ENCODE measurements at regions not wholly inside any gene's neighbourhood (a gene's known extent, or its start where the extent isn't known, plus 50 kb on each side); places are given as distances from the start of the nearest gene placed in this dataset.

DNA sequence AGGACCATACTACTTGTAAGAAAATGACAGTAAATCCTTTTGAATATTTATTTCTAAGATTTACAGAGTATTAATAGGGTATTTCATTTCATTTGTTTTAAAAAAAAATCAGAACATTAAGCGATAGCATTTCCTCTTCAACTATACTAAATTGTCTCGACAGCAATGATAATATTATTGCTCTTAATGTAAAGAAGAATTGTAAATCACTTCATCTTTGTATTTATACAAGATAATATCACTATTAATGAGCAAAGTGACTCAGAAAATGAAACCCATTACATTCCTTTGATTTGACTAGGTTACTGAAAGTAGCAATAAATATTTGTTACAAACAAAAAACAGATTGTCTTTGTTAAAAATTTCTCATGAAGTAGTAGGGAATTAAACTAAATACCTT lies 131.1 kb upstream of the CNTN4 start (continued):
- TF ChIP-seq POLR2AphosphoS5 (IDR thresholded peaks at IDR 0.05), result no peak
- TF ChIP-seq EP300 (conservative IDR thresholded peaks at IDR 0.05; ENCODE audit: poor library complexity, severe bottlenecking), result no peak

DNA sequence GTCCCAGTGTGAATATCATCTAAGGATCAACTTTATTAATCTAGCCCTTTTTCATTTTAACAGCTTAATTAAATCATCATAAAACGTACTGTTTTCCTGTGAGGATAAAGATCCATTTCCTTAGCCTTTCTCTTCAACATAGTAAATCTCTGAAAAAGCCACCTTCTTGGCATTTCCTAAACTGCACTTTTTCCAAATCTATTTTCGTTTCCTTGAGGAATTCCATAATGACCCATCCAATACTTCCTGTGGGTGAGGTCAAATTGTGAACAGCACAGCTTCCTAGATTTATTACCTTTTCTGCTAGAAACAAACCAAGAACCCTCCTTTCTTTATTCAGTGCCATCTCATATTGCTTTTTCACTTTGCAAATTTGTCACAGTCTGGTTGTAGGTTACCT lies 129.4 kb upstream of the CNTN4 start:
- no peak overlapping the region for H2AFZ ChIP-seq (ENCODE audit: low read depth, low read length)
- H4K20me1 ChIP-seq (ENCODE audit: insufficient read depth), result no peaks in the 10 kb centered on the region
- no peak overlapping the region for H3K4me2 ChIP-seq (ENCODE audit: low read length)
- no peaks in the 10 kb centered on the region for H3K27me3 ChIP-seq (ENCODE audit: insufficient read depth, low read depth, low read length)
- H3K4me3 ChIP-seq (ENCODE audit: low read length), result no peak overlapping the region
- no peak overlapping the region for H3K9ac ChIP-seq (ENCODE audit: low read length)
- H3F3A ChIP-seq (ENCODE audit: insufficient read depth, low read length, poor library complexity, severe bottlenecking), result no peaks in the 10 kb centered on the region
- no peaks in the 10 kb centered on the region for H3K9me3 ChIP-seq (ENCODE audit: low read length)
- H3K79me2 ChIP-seq (replicated peaks; ENCODE audit: insufficient read depth, low read length), result no peaks in the 10 kb centered on the region
- TF ChIP-seq SMC3 (conservative IDR thresholded peaks at IDR 0.05; ENCODE audit: poor library complexity), result no peak
- TF ChIP-seq, protein P1, sequence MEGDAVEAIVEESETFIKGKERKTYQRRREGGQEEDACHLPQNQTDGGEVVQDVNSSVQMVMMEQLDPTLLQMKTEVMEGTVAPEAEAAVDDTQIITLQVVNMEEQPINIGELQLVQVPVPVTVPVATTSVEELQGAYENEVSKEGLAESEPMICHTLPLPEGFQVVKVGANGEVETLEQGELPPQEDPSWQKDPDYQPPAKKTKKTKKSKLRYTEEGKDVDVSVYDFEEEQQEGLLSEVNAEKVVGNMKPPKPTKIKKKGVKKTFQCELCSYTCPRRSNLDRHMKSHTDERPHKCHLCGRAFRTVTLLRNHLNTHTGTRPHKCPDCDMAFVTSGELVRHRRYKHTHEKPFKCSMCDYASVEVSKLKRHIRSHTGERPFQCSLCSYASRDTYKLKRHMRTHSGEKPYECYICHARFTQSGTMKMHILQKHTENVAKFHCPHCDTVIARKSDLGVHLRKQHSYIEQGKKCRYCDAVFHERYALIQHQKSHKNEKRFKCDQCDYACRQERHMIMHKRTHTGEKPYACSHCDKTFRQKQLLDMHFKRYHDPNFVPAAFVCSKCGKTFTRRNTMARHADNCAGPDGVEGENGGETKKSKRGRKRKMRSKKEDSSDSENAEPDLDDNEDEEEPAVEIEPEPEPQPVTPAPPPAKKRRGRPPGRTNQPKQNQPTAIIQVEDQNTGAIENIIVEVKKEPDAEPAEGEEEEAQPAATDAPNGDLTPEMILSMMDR (IDR thresholded peaks at IDR 0.05; ENCODE audit: poor library complexity, severe bottlenecking), result no peak
- TF ChIP-seq EZH2 (IDR thresholded peaks at IDR 0.05; ENCODE audit: borderline replicate concordance, insufficient read depth, low read length, poor library complexity, severe bottlenecking), result no peak
- no peak for TF ChIP-seq RAD21 (conservative IDR thresholded peaks at IDR 0.05)
- no peak for TF ChIP-seq POLR2AphosphoS5 (IDR thresholded peaks at IDR 0.05)
- TF ChIP-seq EP300 (conservative IDR thresholded peaks at IDR 0.05; ENCODE audit: poor library complexity, severe bottlenecking), result no peak
- TF ChIP-seq MXI1 (conservative IDR thresholded peaks at IDR 0.05; ENCODE audit: poor library complexity, severe bottlenecking), result no peak
- no peak for TF ChIP-seq TAF1 (IDR thresholded peaks at IDR 0.05; ENCODE audit: low read depth)
- TF ChIP-seq, protein P2, sequence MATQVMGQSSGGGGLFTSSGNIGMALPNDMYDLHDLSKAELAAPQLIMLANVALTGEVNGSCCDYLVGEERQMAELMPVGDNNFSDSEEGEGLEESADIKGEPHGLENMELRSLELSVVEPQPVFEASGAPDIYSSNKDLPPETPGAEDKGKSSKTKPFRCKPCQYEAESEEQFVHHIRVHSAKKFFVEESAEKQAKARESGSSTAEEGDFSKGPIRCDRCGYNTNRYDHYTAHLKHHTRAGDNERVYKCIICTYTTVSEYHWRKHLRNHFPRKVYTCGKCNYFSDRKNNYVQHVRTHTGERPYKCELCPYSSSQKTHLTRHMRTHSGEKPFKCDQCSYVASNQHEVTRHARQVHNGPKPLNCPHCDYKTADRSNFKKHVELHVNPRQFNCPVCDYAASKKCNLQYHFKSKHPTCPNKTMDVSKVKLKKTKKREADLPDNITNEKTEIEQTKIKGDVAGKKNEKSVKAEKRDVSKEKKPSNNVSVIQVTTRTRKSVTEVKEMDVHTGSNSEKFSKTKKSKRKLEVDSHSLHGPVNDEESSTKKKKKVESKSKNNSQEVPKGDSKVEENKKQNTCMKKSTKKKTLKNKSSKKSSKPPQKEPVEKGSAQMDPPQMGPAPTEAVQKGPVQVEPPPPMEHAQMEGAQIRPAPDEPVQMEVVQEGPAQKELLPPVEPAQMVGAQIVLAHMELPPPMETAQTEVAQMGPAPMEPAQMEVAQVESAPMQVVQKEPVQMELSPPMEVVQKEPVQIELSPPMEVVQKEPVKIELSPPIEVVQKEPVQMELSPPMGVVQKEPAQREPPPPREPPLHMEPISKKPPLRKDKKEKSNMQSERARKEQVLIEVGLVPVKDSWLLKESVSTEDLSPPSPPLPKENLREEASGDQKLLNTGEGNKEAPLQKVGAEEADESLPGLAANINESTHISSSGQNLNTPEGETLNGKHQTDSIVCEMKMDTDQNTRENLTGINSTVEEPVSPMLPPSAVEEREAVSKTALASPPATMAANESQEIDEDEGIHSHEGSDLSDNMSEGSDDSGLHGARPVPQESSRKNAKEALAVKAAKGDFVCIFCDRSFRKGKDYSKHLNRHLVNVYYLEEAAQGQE (IDR thresholded peaks at IDR 0.05; ENCODE audit: borderline replicate concordance), result no peak
- H3K9me2 ChIP-seq (ENCODE audit: insufficient read depth, low read length), result no peaks in the 10 kb centered on the region
- H3K36me3 ChIP-seq (ENCODE audit: insufficient read depth, low read length), result no peaks in the 10 kb centered on the region
- no peak overlapping the region for H3K27ac ChIP-seq (ENCODE audit: low read length)

DNA sequence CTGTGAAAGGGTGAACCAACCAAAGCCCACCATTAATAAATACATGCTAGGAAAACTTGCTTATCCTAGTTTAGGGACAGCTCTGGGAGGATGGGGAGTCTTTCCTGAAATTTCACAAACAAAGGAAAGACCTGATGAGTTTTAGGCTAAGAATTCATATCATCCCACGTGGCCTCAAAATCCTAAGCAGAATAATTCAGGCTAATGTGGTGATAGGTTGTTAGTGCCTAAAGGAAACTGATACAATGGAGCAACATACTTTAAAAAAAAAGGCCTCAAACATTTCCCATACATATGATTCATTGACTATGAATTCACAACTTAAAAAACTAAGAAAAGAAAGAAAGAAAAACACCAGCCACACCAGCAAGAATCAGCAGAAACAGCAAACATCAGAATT lies 126.9 kb upstream of the CNTN4 start:
- Histone ChIP-seq H3K4me2 (ENCODE audit: low read length) (no peak overlapping the region), H4K20me1 (ENCODE audit: insufficient read depth) (no peaks in the 10 kb centered on the region), H3K36me3 (ENCODE audit: insufficient read depth, low read length) (no peaks in the 10 kb centered on the region), H3F3A (ENCODE audit: insufficient read depth, low read length, poor library complexity, severe bottlenecking) (no peaks in the 10 kb centered on the region), H3K27me3 (ENCODE audit: insufficient read depth, low read depth, low read length) (no peaks in the 10 kb centered on the region), H3K4me3 (ENCODE audit: low read length) (no peak overlapping the region), H3K9me2 (ENCODE audit: insufficient read depth, low read length) (no peaks in the 10 kb centered on the region), H2AFZ (ENCODE audit: low read depth, low read length) (no peak overlapping the region), H3K9ac (ENCODE audit: low read length) (no peak overlapping the region), H3K27ac (ENCODE audit: low read length) (no peak overlapping the region), H3K9me3 (ENCODE audit: low read length) (peaks cover 3% of the 10 kb centered on the region), H3K79me2 (replicated peaks; ENCODE audit: insufficient read depth, low read length) (no peaks in the 10 kb centered on the region)
- TF ChIP-seq POLR2AphosphoS5 (IDR thresholded peaks at IDR 0.05), result no peak
- TF ChIP-seq, protein P1 (IDR thresholded peaks at IDR 0.05; ENCODE audit: poor library complexity, severe bottlenecking), result no peak
- TF ChIP-seq MXI1 (conservative IDR thresholded peaks at IDR 0.05; ENCODE audit: poor library complexity, severe bottlenecking), result no peak
- no peak for TF ChIP-seq RAD21 (conservative IDR thresholded peaks at IDR 0.05)
